ENCODE measurements at regions not wholly inside any gene's neighbourhood (a gene's known extent, or its start where the extent isn't known, plus 50 kb on each side); places are given as distances from the start of the nearest gene placed in this dataset.

GRCh38 chr12:59088673-59089072 is 168.4 kb upstream of the LRIG3 start:
- no peak for TF ChIP-seq POLR2A (IDR thresholded peaks at IDR 0.05; ENCODE audit: low read depth, low read length)
- TF ChIP-seq TAF1 (IDR thresholded peaks at IDR 0.05; ENCODE audit: low read depth, low read length), result no peak
- TF ChIP-seq POLR2AphosphoS5 (IDR thresholded peaks at IDR 0.05; ENCODE audit: low read depth, low read length), result no peak
- no peak for TF ChIP-seq SPI1 (IDR thresholded peaks at IDR 0.05; ENCODE audit: low read depth, low read length)
- no peak for TF ChIP-seq POU2F2 (IDR thresholded peaks at IDR 0.05; ENCODE audit: low read depth, low read length)
